ENCODE measurements at regions not wholly inside any gene's neighbourhood (a gene's known extent, or its start where the extent isn't known, plus 50 kb on each side); places are given as distances from the start of the nearest gene placed in this dataset.

GRCh38 chr2:221642447-221642846, 70.3 kb upstream of the EPHA4 start:
- no peak overlapping the region for H3K27ac ChIP-seq
- TF ChIP-seq CTCF (conservative IDR thresholded peaks at IDR 0.05) = no peak

GRCh38 chr2:221641181-221641871, 69.2 kb upstream of the EPHA4 start:
- no peak for TF ChIP-seq CTCF (conservative IDR thresholded peaks at IDR 0.05)
- no peak overlapping the region for H3K27ac ChIP-seq

- no peak overlapping the region for H3K27ac ChIP-seq
- no peak for TF ChIP-seq CTCF (conservative IDR thresholded peaks at IDR 0.05)
Observed at GRCh38 chr2:221640686-221641085, 68.6 kb upstream of the EPHA4 start.

- no peak overlapping the region for H3K27ac ChIP-seq
- no peak for TF ChIP-seq CTCF (conservative IDR thresholded peaks at IDR 0.05)
Observed at GRCh38 chr2:221637851-221638250, 65.7 kb upstream of the EPHA4 start.

GRCh38 chr2:221635949-221636348, 63.8 kb upstream of the EPHA4 start:
- no peak overlapping the region for H3K27ac ChIP-seq
- TF ChIP-seq CTCF (conservative IDR thresholded peaks at IDR 0.05) = peak; percentile 58

- no peak overlapping the region for H3K27ac ChIP-seq
- TF ChIP-seq CTCF (conservative IDR thresholded peaks at IDR 0.05) = no peak
Observed at GRCh38 chr2:221629468-221629867, 57.4 kb upstream of the EPHA4 start.

- H3K27ac ChIP-seq = no peak overlapping the region
- no peak for TF ChIP-seq CTCF (conservative IDR thresholded peaks at IDR 0.05)
Observed at GRCh38 chr2:221624475-221624874, 52.4 kb upstream of the EPHA4 start.
